HepG2 (cell line): ENCODE measurements at regions not wholly inside any gene's neighbourhood (a gene's known extent, or its start where the extent isn't known, plus 50 kb on each side); places are given as distances from the start of the nearest gene placed in this dataset.

Source experiments
- CBX1 ChIP-seq: IDR thresholded peaks from one replicate; pipeline ENCODE4 v1.6.1; 2016; ENCODE audit warnings: antibody characterized with exemption, low read depth
- EZH2 ChIP-seq: conservative IDR thresholded peaks from 2 replicates; pipeline ENCODE4 v1.6.1; 2012; ENCODE audit warnings: mild to moderate bottlenecking, low read depth, low read length, moderate library complexity
- GZF1 ChIP-seq: sonication (generic); formaldehyde crosslinking; IDR thresholded peaks from 2 replicates; pipeline ENCODE4 v1.5.1; 2020; ENCODE audit warnings: mild to moderate bottlenecking, missing genetic modification reagents
- POLR2A ChIP-seq, 2 experiments: IDR thresholded peaks; 2 replicates each; pipeline ENCODE4 v1.6.1; 2011; ENCODE audit warnings: low read depth in 2 of 2, low read length in 2 of 2, mild to moderate bottlenecking in 1 of 2, moderate library complexity in 1 of 2; ENCODE audit not compliant: insufficient read depth in 1 of 2
- RFX5 ChIP-seq: IDR thresholded peaks from 2 replicates; pipeline ENCODE4 v1.6.1; 2011; ENCODE audit warnings: low read depth, low read length, improper control_type of control experiment
- TAF1 ChIP-seq: sonication (generic); formaldehyde crosslinking; IDR thresholded peaks from 2 replicates; pipeline ENCODE4 v1.4.0; 2020; ENCODE audit warnings: missing genetic modification reagents
- TCF7 ChIP-seq: sonication (generic); IDR thresholded peaks from 2 replicates; pipeline ENCODE4 v1.6.1; 2016; ENCODE audit warnings: antibody characterized with exemption, low read depth
- TF ChIP-seq, protein P1 (sequence below): IDR thresholded peaks from 2 replicates; pipeline ENCODE4 v1.6.1; 2012; ENCODE audit warnings: inconsistent platforms
- TF ChIP-seq, protein P2 (sequence below): sonication (generic); formaldehyde crosslinking; IDR thresholded peaks from 2 replicates; pipeline ENCODE4 v1.5.0; 2020; ENCODE audit warnings: mild to moderate bottlenecking, missing genetic modification reagents, moderate library complexity
- TF ChIP-seq, protein P3 (sequence below): sonication (generic); formaldehyde crosslinking; IDR thresholded peaks from 2 replicates; pipeline ENCODE4 v1.4.0; 2020; ENCODE audit warnings: missing genetic modification reagents; ENCODE audit errors: not compliant biosample characterization

DNA sequence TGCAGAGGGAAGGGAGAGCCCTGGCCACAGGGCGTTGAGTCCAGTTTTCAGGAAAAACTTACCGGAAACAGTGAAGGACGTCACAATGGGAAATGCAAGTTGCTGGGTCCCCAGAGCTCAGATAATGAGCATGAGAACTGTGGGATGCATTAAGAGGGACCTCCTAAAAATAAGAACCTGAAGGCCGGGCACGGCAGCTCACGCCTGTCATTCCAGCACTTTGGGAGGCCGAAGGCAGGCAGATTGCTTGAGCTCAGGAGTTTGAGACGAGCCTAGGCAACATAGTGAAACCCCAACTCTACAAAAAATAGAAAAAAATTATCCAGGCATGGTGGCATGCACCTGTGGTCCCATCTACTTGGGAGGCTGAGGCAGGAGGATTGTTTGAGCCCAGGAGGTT lies 170.6 kb downstream of the URI1 start:
- no peak for TF ChIP-seq EZH2
- TF ChIP-seq, protein P1, sequence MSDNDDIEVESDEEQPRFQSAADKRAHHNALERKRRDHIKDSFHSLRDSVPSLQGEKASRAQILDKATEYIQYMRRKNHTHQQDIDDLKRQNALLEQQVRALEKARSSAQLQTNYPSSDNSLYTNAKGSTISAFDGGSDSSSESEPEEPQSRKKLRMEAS: no peak
- no peak for TF ChIP-seq RFX5
- no peak for TF ChIP-seq TCF7
- TF ChIP-seq POLR2A (IDR thresholded peaks at IDR 0.05; ENCODE audit: insufficient read depth in 1 of 2, low read depth in 2 of 2, low read length in 2 of 2): no peak
- no peak for TF ChIP-seq TAF1 (CRISPR knock-in tag)
- TF ChIP-seq GZF1 (CRISPR knock-in tag): no peak
- no peak for TF ChIP-seq CBX1
- TF ChIP-seq, protein P2, sequence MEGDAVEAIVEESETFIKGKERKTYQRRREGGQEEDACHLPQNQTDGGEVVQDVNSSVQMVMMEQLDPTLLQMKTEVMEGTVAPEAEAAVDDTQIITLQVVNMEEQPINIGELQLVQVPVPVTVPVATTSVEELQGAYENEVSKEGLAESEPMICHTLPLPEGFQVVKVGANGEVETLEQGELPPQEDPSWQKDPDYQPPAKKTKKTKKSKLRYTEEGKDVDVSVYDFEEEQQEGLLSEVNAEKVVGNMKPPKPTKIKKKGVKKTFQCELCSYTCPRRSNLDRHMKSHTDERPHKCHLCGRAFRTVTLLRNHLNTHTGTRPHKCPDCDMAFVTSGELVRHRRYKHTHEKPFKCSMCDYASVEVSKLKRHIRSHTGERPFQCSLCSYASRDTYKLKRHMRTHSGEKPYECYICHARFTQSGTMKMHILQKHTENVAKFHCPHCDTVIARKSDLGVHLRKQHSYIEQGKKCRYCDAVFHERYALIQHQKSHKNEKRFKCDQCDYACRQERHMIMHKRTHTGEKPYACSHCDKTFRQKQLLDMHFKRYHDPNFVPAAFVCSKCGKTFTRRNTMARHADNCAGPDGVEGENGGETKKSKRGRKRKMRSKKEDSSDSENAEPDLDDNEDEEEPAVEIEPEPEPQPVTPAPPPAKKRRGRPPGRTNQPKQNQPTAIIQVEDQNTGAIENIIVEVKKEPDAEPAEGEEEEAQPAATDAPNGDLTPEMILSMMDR (CRISPR knock-in tag): no peak
- TF ChIP-seq, protein P3, sequence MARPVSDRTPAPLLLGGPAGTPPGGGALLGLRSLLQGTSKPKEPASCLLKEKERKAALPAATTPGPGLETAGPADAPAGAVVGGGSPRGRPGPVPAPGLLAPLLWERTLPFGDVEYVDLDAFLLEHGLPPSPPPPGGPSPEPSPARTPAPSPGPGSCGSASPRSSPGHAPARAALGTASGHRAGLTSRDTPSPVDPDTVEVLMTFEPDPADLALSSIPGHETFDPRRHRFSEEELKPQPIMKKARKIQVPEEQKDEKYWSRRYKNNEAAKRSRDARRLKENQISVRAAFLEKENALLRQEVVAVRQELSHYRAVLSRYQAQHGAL (CRISPR knock-in tag): no peak
